ENCODE measurements at regions not wholly inside any gene's neighbourhood (a gene's known extent, or its start where the extent isn't known, plus 50 kb on each side); places are given as distances from the start of the nearest gene placed in this dataset.

DNA sequence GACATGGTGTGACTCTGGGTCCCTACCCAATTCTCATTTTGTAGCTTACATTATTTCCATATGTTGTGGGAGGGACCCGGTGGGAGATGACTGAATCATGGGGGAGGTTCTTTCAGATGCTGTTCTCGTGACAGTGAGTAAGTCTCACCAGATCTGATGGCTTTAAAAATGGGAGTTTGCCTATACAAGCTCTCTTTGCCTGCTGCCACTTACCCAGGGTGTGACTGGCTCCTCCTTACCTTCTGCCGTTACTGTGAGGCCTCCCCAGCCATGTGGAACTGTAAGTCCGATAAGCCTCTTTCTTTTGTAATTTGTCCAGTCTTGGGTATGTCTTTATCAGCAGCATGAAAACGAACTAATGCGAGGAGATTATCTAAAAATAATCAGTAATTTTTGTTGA lies 1683.2 kb upstream of the SLC39A10 start:
- DNase-seq (ENCODE audit: low spot score): no peak
- ATAC-seq: no peak

DNA sequence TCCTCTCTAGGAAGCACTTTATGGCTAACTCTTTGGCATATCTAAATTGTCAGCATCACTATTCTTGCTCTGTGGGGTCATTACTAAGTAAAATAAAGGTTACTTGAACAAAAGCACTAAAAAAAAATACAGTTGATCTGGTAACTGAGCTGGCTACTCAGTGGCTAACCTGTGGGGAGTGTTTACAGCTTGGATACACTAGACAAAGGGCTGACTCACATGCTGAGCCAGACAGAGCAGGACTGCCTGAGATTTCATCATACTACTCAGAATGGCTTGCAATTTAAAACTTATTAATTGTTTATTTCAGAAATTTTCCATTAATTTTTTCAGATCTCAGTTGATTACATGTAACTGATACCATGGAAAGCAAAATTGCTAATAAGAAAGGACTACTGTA lies 1690.4 kb upstream of the SLC39A10 start:
- ATAC-seq (no peak), DNase-seq (ENCODE audit: low spot score) (no peak)

DNA sequence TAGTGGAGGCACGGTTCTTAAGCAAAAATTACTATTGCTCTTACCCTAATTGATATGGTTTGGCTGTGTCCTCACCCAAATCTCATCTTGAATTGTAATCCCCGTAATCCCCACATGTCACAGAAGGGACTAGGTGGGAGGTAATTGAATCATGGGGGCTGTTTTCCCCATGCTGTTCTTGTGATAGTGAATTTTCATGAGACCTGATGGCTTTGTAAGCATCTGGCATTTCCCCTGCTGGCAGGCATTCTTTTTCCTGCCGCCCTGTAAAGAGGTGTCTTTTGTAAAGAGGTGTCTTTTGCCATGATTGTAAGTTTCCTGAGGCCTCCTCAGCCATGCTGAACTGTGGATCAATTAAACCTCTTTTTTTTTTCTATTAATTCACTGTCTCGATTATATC lies 1691.8 kb upstream of the SLC39A10 start:
- DNase-seq (ENCODE audit: low spot score) (no peak), ATAC-seq (no peak)

DNA sequence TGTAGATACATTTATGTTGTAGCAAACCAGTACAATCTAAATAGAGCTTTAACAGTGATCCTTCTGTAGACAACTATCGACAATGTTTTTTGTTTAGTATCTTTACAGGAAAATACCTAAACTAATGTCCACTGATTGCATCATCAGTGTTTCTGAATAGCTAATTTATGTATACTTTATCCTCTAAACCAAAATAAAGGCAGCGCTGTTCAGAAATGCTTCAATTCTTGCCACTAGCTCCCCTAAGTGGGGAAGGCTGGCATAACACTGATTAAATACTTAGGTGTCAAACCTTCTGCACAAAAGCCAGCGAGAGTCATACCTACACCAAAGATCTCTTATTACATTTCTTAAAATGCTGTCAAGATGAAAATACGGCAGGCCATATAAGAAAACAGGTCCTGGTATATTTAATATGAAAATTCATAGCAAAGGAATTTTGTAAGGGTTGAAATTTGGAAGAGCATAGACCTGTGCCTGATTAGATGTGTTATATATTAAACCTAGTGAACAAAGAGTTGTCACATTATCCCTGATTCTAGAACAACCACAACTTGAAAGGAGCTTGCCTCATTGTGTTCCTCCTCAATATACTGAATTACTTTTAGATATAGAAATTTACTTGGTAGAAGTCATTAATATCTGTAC lies 1693.4 kb upstream of the SLC39A10 start:
- ATAC-seq (no peak), DNase-seq (ENCODE audit: low spot score) (no peak)

DNA sequence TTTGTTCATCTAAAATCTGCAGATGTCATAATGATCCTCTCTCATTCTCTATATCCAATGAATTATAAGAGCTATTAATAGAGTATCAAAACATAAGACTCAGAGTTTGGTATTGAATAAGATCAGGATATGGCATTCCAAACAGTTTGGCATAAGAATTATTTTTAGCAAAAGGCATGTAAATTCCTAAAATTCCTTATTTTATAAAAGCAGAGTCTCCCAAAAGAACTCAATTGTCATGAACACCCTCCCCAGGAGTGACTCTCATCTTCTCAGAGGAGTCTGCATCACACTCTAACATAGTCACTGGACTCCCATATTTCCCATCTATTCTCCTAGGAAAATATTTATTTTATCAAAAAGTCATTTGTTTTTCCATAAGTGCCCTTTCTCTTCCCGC lies 1710.2 kb upstream of the SLC39A10 start:
- ATAC-seq: no peak

DNA sequence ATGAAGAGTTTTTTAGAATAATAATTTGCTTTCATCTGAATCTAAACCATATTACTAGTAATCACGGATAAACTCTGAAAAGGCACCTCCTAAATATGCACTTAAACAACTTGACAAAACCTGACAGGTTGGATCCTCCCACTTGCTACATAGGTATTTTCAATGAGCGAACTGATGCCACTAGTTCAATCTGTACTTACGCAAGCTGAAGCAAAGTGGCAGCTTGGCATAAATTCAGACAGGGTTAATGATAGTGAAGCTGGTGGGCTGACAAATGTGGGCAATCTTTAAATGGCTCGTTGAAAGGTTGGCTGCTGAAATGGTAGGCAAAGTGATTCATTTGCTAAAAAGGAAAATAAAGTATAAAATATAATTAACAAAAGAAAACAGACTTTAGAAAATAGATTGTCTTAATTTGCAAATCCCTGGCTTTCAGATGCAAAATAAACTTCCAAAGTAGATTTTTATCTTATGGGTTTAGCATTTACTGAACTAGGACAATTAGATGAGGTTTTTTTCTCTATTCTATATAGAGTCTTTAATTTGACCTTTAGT lies 1713.5 kb upstream of the SLC39A10 start:
- ATAC-seq: no peak
- DNase-seq (ENCODE audit: low spot score): no peak

More for the DNA sequence above, 1710.2 kb upstream of the SLC39A10 start:
- DNase-seq (ENCODE audit: low spot score): no peak

DNA sequence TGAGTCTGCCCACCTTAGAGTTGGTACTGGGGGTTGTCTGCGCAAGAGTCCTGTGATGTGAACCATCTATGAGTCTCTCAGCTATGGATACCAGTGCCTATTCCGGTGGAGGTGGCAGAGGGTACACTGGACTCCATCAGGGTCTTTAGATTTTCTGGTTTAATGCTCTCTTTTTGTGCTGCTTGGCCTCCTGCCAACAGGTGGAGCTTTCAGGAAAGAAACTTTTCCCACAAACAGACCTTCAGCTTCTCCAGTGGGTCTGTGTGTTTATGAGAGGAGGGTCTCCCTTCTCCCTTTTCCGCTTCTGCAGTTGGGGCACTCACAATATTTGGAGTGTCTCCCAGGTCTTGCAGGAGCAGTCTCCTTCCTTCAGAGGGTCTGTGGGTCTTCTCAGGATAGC lies 1721.9 kb upstream of the SLC39A10 start:
- ATAC-seq (no peak), DNase-seq (ENCODE audit: low spot score) (no peak)

DNA sequence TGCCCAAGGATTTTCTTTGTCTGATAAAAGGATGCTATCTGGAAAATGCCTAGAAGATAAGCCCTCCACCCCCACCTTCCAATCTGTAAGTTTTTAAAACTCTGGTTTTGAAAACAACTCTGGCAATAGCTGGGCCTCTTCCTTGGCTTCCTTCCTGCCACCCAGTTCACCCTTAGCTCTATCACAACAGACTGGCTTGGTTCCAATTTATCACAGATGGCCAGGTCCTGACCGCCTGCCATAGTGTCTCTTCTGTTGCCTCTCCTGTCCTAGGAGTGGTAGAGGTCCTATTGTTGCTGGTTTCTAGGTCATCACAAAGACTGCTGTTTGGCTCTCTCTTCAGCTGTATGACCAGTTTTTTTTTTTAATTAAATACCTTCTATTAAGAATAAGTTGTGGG lies 1727.9 kb upstream of the SLC39A10 start:
- no peak for ATAC-seq
- DNase-seq (ENCODE audit: low spot score): no peak

DNA sequence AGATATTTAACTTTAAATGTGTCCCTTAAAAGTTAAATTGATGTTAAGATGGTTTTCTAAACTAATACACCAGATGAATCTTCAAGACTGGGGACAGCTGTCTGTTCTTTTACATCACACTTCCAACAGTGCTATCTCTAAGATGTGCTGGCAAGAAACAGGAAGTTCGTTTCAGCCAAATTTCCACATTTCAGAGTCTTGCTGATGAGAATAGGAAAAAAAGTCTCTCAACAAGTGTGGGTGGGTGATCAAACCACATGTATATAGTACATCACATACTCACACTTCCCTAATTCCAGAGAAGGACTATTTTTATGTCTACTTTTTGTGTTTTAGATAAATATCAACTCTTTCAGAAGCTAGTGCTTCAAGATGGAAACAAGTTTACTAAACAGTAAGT lies 1712.8 kb upstream of the TMEFF2 start:
- ATAC-seq (no peak), DNase-seq (ENCODE audit: low spot score) (no peak)

DNA sequence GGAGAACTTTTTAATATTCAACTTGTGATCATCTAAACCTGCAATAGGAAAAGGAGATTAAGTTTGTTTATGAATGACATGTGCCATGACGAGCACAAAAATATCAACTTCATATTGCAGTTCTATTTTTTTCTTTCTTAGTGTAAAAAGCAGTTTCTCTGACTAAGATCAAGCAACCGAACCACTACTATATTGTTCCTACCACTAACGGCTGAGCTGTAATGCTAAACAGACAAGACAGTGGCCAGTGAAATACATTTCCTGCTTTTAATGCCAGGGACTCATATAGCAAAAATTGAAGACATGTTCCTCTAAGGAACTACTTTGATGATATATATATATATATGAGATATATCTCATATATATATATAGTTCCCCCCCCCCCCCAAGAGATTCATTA lies 1705.6 kb upstream of the TMEFF2 start:
- no peak for ATAC-seq
- no peak for DNase-seq (ENCODE audit: low spot score)

DNA sequence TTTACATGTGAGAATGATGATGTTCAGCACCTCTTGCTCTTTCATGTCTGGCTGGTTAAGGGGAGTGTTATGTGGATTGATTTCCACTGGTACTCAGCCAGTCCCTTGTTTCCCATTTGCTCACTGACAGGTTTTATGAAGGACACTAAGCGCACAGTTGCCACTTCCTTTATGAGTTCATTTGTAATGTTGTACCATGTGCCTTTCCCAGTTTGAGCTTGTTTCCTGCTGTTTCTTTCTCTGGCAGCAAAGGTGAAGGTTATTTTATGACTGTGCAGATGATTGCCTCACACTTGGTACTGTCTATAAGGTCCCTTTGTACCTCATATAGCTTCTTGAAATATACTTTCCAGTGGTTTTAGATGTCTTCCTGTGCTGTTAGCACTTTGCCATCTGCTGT lies 1700.5 kb upstream of the TMEFF2 start:
- DNase-seq (ENCODE audit: low spot score) (no peak), ATAC-seq (no peak)

DNA sequence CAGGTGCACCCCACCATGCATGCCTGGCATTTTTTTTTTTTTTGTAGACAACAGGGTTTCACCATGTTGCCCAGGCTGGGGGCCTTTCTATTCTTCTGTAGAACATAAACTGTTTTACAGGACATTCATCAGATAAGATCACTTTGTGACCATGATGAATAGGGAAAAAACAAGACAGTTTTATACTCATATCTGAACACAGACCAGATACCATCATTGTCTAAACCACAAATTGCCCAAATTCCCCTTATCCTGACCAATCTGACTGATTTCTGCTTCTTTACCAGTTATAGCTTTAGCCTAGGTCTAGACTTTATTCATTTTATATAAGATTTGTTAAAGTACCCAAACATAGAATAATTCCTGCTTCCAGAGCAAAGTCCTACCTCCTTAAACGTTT lies 1699.3 kb upstream of the TMEFF2 start:
- no peak for DNase-seq (ENCODE audit: low spot score)
- ATAC-seq: no peak

DNA sequence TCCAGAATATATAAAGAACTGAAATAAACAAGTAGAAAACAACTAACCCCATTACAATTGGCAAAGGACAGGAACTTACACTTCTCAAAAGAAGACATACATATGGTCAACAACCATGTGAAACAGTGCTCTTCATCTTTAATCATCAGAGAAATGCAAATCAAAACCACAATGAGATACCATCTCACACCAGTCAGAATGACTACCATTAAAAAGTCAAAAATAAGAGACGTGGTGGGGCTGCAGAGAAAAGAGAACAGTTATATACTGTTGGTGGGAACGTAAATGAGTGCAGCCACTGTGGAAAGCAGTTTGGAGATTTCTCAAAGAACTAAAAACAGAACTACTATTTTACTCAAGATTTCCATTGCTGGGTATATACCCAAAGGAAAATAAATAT lies 1696.3 kb upstream of the TMEFF2 start:
- DNase-seq (ENCODE audit: low spot score): no peak
- no peak for ATAC-seq

DNA sequence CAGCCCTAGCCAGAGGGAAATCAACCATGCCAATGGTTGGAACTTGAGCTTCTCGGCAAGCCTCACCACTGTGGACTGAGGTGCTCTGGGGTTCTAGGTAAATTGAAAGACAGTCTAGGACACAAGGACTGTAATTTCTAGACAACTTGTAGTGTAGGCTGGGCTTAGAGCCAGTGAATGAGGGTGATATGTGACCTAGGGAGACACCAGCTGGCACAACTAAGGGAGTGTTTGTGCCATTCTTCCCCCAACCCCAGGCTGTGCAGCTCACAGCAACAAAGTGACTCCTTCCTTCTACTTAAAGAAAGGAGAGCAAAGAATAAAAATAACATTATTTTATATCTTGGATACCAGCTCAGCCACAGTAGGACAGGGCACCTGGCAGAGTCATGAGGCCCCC lies 1690.7 kb upstream of the TMEFF2 start:
- no peak for DNase-seq (ENCODE audit: low spot score)
- ATAC-seq: no peak

DNA sequence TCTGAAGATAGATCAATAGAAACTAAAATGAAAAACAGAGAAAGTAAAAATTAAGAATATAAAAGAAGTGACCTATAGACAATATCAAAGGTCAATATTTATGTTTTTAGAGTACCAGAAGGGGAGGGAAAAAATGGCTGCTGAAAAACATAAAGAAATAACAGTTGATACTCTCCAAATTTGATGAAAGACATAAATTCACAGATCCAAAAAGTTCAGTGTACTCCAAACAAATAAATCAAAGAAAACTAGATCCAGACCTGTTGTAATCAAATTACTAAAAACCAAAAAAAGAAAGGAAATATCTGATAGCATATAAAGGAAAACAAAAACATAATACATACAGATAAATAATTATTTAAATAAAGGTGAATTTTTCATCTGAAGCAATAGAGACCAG lies 1689.1 kb upstream of the TMEFF2 start:
- no peak for DNase-seq (ENCODE audit: low spot score)
- no peak for ATAC-seq

DNA sequence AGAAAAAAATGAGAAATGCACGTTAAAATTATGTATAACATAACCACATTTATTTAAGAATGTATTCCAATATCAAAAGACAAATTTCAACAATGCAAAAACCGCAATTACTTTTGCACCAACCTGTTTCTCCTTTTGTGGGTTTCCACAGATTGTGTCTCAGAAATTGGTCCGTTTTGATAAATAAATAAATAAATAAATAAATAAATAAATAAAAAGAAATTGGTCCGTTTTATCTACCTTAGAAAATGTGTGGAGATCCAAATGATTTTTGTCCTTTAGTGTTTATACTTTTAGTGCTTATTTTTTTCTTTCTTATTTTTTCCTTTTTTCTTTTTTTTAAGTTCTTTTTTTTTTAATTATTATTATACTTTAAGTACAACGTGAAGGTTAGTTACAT lies 1682.2 kb upstream of the TMEFF2 start:
- ATAC-seq (no peak), DNase-seq (ENCODE audit: low spot score) (no peak)

DNA sequence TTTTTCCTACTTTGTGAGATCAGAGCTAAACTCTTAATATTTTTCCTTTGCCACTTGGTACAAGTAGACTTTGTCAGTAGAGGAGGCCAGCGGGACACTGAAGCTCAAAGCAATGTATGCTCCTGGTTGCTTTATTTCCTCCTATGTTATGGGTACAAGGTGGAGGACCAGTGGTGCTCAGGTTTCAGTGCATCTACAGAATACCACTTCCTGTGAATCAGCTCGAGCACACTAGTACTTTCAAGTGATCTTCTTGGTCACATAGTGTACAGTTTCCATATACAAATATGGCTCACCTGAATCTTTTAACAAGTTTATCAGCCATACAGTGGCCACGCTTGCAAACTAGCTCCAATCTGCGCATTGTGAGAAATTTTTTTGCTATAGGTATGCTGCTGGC lies 1674.8 kb upstream of the TMEFF2 start:
- DNase-seq (ENCODE audit: low spot score) (no peak), ATAC-seq (no peak)

DNA sequence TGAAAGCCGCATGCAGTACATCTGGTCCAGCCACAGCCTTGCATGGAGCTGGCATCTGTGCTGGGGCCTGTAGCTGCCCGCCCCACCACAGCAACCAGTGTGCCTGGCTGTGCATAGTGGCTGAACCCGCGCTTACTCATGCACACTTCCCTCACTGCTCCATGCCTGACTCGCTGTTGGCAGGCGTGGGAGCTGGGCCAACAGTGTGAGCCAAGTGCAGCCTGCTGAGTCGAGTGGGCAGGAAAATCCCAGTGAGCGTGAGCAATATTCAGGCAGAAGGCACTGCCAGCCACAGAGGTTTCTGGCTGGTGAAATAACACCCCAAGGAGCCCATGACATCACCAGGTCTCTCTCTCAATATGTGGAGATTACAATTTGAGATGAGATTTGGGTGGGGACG lies 1674.1 kb upstream of the TMEFF2 start:
- ATAC-seq: no peak
- no peak for DNase-seq (ENCODE audit: low spot score)

DNA sequence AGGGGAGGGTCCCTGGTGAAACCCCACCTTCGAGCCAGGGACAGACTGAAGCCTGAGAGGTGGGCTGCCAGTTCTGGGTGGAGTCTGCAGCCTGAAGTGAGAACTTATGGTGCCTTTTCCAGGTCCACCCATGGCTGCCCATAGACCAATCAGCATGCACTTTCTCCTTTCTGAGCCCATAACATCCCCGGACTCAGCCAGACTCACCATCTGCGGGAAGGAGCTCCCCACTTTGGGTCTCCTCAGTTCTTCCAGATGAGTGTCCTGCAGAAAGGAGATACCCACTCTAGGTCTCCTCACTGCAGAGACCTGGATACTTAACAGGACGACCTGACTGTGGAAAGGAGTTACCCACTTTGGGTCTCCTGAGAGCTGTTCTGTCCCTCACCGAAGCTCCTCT lies 1673.4 kb upstream of the TMEFF2 start:
- ATAC-seq: no peak
- no peak for DNase-seq (ENCODE audit: low spot score)

DNA sequence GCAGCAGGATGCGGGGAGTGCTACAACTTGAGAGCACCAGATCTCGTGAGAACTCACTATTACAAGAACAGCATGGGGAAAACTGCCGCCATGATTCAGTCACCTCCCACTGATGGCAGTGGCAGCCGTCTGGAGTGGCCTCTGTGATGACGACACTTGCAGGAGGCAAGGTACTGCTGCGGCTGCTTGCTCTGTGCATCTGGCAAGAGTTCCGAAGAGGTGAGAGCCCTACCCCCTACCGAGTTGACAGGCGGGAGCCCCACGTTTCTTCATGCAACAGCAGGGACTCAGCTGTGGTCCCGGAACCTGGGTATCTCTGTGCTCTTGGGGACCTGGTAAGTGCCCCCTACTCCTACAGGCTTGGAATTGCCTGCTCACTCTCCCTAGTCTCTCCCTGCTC lies 1672.7 kb upstream of the TMEFF2 start:
- DNase-seq (ENCODE audit: low spot score) (no peak), ATAC-seq (no peak)

DNA sequence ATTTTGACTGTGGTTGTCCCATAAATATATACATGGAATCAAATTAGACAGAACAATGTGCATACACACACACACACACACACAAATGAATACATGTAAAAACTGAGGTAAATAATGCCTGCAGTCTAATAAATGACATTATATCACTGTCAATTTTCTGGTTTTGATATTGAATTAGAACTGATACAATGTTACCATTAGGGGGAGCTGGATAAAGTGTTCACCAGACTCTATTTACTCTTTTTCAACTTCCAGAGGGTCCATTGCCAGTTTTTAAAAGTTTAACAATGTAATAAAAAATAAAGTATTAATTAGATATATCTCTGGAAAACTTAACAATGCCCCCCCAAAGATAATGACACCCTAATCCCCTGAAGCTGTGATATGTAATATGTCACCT lies 1666.8 kb upstream of the TMEFF2 start:
- ATAC-seq: no peak
- no peak for DNase-seq (ENCODE audit: low spot score)

DNA sequence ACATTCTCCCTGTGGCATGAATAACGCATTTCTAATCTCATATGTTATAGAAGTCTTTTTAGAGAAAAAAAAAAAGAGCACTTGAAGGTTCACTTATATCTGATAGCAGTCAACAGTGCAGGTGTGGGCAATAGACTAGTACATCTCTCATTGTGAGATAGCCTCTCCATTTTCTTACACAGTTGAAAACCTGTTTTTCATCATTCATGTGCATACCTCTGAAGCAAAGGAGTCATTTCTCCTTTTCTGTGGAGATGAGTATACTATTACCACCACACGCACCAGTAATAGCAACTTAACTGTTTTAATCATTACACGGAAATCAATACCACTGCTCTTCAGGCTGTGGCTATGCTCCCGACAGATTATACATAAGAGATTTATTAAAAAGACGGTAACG lies 1653.3 kb upstream of the TMEFF2 start:
- ATAC-seq (no peak), DNase-seq (ENCODE audit: low spot score) (no peak)

DNA sequence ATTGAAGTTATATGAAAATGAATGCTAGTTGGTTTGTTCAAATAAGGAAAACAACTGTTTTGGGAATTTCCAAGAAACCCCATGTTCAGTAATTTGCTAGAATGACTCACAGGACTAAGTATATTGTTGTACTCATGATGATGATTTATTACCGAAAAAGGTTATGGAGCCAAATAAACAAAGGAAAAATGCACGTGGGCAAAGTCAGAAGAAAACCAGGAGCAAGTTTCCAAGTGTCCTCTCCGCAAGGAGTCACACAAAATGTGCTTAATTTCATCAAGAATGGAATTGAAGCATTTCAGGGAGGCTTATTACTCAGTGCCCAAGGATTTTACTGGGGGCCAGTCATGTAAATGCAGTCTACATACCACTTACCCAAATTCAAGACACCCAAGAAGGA lies 1652.4 kb upstream of the TMEFF2 start:
- no peak for DNase-seq (ENCODE audit: low spot score)

More for the DNA sequence above, 1652.4 kb upstream of the TMEFF2 start:
- no peak for ATAC-seq
